Type B pancreatic cell (in vitro differentiated cells): ENCODE measurements at regions not wholly inside any gene's neighbourhood (a gene's known extent, or its start where the extent isn't known, plus 50 kb on each side); places are given as distances from the start of the nearest gene placed in this dataset.
"Not testable (repeated sequence)": the region's sequence is repeated elsewhere in the genome, so short reads cannot be mapped to it uniquely, and the experiment has no call there.

Source experiments
- DNase-seq: peaks from one replicate; pipeline ENCODE4 v3.0.0; 2021; ENCODE audit warnings: mixed read lengths; ENCODE audit not compliant: unreplicated experiment; ENCODE audit errors: extremely low spot score
- H3K27ac Mint-ChIP-seq: 2 replicates; pipeline ENCODE4 v1.8.0; 2021; ENCODE audit warnings: mild to moderate bottlenecking, mixed read lengths
- H3K27me3 Mint-ChIP-seq: 2 replicates; pipeline ENCODE4 v1.8.0; 2021; ENCODE audit warnings: mixed read lengths
- H3K36me3 Mint-ChIP-seq: 2 replicates; pipeline ENCODE4 v1.8.0; 2021; ENCODE audit warnings: mixed read lengths
- H3K4me1 Mint-ChIP-seq: one replicate; pipeline ENCODE4 v1.8.0; 2021; ENCODE audit warnings: mixed read lengths; ENCODE audit not compliant: unreplicated experiment
- H3K4me3 Mint-ChIP-seq: 2 replicates; pipeline ENCODE4 v1.8.0; 2021; ENCODE audit warnings: mild to moderate bottlenecking, mixed read lengths
- H3K9me3 Mint-ChIP-seq: 2 replicates; pipeline ENCODE4 v1.8.0; 2021; ENCODE audit warnings: mixed read lengths
- TF ChIP-seq, protein P1 (sequence below): fragments of 200-600 bp; sonication (generic); conservative IDR thresholded peaks from 2 replicates; pipeline ENCODE4 v1.5.0; 2021; ENCODE audit warnings: antibody characterized with exemption, mild to moderate bottlenecking

DNA sequence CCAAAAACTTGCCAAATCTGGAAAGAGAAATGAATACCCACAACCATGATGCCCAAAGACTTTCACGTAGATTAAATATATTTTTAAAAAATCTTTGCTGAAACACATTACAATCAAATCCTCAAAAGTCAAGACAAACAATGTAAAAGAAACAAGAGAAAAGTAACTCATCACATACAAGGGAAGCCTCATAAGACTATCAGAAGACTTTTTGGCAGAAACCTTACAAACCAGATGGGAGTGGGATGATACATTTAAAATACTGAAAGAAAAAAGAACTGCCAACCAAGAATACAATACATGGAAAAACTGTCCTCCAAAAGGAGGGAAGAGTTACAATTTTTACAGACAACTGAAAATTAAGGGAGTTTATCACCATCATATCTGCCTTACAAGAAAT is 319.0 kb upstream of the INTU start:
- no peak overlapping the region for H3K27ac Mint-ChIP-seq

DNA sequence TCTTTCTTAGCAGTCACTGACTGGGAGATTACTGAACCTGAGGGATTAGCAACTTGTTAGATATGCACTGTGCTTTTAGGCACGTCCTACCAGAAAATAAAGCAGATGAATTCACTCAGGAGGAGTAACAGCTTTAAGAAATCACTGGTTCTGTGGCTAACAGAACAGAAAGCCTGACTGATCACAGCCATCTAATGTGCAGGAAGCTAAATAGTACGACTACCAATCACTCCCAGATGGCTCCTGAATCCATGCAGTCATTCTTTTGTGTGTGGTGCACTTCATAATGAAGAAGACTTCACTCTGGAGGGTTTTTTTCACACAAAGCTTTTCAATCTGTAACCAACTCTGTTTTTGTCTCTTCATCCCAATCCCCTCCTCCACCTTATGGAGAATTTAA is 305.3 kb upstream of the INTU start:
- no peak for DNase-seq
- peaks cover 11% of the 10 kb centered on the region for H3K9me3 Mint-ChIP-seq
- peaks cover 4% of the 10 kb centered on the region for H3K36me3 Mint-ChIP-seq
- H3K27ac Mint-ChIP-seq = no peak overlapping the region
- no peak overlapping the region for H3K4me3 Mint-ChIP-seq
- peaks cover 6% of the 10 kb centered on the region for H3K27me3 Mint-ChIP-seq
- TF ChIP-seq, protein P1, sequence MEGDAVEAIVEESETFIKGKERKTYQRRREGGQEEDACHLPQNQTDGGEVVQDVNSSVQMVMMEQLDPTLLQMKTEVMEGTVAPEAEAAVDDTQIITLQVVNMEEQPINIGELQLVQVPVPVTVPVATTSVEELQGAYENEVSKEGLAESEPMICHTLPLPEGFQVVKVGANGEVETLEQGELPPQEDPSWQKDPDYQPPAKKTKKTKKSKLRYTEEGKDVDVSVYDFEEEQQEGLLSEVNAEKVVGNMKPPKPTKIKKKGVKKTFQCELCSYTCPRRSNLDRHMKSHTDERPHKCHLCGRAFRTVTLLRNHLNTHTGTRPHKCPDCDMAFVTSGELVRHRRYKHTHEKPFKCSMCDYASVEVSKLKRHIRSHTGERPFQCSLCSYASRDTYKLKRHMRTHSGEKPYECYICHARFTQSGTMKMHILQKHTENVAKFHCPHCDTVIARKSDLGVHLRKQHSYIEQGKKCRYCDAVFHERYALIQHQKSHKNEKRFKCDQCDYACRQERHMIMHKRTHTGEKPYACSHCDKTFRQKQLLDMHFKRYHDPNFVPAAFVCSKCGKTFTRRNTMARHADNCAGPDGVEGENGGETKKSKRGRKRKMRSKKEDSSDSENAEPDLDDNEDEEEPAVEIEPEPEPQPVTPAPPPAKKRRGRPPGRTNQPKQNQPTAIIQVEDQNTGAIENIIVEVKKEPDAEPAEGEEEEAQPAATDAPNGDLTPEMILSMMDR = no peak
- H3K4me1 Mint-ChIP-seq = no peaks in the 10 kb centered on the region

More for the DNA sequence above, 319.0 kb upstream of the INTU start:
- Mint-ChIP-seq H3K36me3 (no peaks in the 10 kb centered on the region), H3K27me3 (no peaks in the 10 kb centered on the region), H3K4me3 (no peak overlapping the region), H3K4me1 (no peaks in the 10 kb centered on the region), H3K9me3 (peaks cover 8% of the 10 kb centered on the region)
- no peak for DNase-seq
- TF ChIP-seq, protein P1 = no peak

DNA sequence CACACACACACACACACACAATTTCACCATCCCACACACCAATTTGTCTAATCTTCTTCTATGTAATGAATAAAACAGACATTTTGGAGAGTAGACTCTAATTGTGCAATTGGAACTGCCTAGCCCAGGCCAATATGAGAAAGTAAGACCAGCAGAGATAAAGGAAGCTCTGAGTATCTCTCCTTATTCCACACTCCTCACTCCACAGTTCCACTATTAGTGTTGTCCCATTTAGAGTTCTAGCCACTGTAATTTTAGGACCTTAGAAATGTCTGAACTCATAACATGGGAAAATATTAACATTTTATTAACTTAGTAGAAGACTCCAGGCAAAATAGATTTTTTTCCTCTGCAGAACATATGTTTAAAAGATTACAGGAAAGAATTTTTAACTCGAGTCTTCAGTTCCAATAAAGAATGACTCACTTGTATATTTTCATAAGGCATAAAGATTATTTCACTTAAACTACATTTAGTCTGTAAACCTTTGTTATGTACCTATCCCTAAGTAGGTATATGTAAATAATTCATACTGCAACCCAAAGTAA is 297.6 kb upstream of the INTU start:
- H3K27ac Mint-ChIP-seq = no peak overlapping the region
- no peaks in the 10 kb centered on the region for H3K36me3 Mint-ChIP-seq
- H3K9me3 Mint-ChIP-seq = no peaks in the 10 kb centered on the region
- DNase-seq = no peak
- H3K27me3 Mint-ChIP-seq = peaks cover 13% of the 10 kb centered on the region
- no peak overlapping the region for H3K4me3 Mint-ChIP-seq
- H3K4me1 Mint-ChIP-seq = no peaks in the 10 kb centered on the region
- TF ChIP-seq, protein P1 = no peak

DNA sequence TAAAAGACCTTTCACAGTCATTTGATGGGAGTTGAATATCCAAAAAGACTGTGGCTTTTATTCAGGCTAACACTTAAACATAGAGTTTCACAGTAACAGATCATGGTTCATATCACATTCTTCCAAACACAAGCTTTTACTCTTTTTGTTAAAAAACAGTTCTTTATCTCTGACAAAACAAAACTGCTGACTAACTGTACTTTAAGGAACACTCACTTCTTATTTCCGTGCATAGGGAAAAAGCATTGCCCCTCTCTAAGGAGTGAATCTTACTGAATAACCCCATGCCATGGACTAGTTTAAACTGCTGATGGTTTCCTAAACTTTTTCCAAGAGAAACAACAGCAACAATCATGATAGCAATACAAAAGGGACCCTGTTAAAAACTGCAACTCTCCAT is 297.0 kb upstream of the INTU start:
- Mint-ChIP-seq H3K27ac (no peak overlapping the region), H3K4me3 (no peak overlapping the region), H3K9me3 (no peaks in the 10 kb centered on the region), H3K4me1 (no peaks in the 10 kb centered on the region), H3K36me3 (no peaks in the 10 kb centered on the region), H3K27me3 (peaks cover 13% of the 10 kb centered on the region)
- no peak for DNase-seq
- TF ChIP-seq, protein P1 = no peak

DNA sequence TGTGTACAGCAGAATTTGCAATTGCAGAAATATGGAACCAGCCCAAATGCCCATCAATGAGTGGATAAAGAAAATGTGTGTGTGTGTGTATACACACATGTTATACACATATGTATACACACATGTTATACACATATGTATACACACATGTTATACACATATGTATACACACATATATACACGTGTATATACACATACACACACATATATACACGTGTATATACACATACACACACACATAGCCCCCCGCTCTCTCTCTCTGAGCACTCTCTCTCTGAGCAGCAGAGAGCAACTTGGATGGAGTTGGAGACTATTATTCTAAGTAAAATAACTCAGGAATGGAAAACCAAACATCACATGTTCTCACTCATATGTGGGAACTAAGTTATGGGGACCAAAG is 289.6 kb upstream of the INTU start:
- not testable (repeated sequence) for H3K27ac Mint-ChIP-seq, DNase-seq, H3K36me3 Mint-ChIP-seq, H3K4me3 Mint-ChIP-seq, H3K4me1 Mint-ChIP-seq, H3K27me3 Mint-ChIP-seq, H3K9me3 Mint-ChIP-seq

DNA sequence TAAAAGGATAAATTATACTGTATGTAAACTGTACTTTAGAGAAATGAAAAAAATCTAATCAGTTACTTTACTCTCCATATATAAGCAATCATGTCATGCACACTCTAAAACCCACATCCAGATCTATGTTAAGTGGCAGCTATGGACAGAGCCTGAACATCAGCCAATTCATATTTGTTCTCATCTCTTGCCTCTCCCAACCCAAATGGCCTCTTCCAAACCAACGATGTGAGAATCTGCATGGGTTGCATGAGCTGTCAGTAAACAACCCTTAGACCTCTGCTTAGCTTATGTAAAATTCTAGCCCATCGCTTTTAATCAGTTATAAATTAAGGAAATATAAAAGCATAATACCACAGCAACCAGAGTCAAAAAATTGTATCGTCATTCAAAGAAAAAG is 288.7 kb upstream of the INTU start:
- Mint-ChIP-seq H3K4me1 (no peaks in the 10 kb centered on the region), H3K27ac (no peak overlapping the region), H3K36me3 (no peaks in the 10 kb centered on the region), H3K27me3 (no peaks in the 10 kb centered on the region), H3K9me3 (no peaks in the 10 kb centered on the region), H3K4me3 (no peak overlapping the region)
- DNase-seq = no peak
- TF ChIP-seq, protein P1 = no peak
